Mucosa of descending colon (tissue), 3 donors: ENCODE measurements at regions not wholly inside any gene's neighbourhood (a gene's known extent, or its start where the extent isn't known, plus 50 kb on each side); places are given as distances from the start of the nearest gene placed in this dataset.

Experiments
- ATAC-seq: fragments of 200-7000 bp; cut with Tn5 transposase; one replicate; pipeline ENCODE4 v1.9.1; 2020; ENCODE audit warnings: mild to moderate bottlenecking, moderate library complexity
- DNase-seq, 3 donors: peaks; one replicate each; pipeline ENCODE4 v3.0.0-alpha.2; 2020
- H3K36me3 ChIP-seq: fragments of 200-600 bp; one replicate; pipeline ENCODE4 v1.8.0; 2021; ENCODE audit warnings: low read depth, mild to moderate bottlenecking
- H3K4me1 ChIP-seq: fragments of 200-600 bp; one replicate; pipeline ENCODE4 v1.8.0; 2021; ENCODE audit warnings: low read depth, mild to moderate bottlenecking
- H3K4me3 ChIP-seq: fragments of 200-600 bp; one replicate; pipeline ENCODE4 v1.8.0; 2021; ENCODE audit warnings: mild to moderate bottlenecking
- H3K9me3 ChIP-seq: fragments of 200-600 bp; one replicate; pipeline ENCODE4 v1.8.0; 2021; ENCODE audit warnings: mild to moderate bottlenecking
- CTCF ChIP-seq: fragments of 200-600 bp; IDR thresholded peaks from one replicate; pipeline ENCODE4 v1.8.0; 2022; ENCODE audit warnings: antibody characterized with exemption, mild to moderate bottlenecking
- intact Hi-C, 2 donors: fragments of 100-400 bp; cut with DNase I in 1 of 2; cut with micrococcal nuclease in 1 of 2; formaldehyde crosslinking; loops; one replicate each; pipeline versions ENCODE4 v1.11.0 to v1.11.1; 2022; cut with DNase I, micrococcal nuclease
- donor health status: DM: no; HTN: no; CAD: no; lungs with moderate emphysema.
- donor health status: DM: no; HTN: no; CAD: no.
- donor health status: DM: no; HTN: yes; CAD: no.

- no peaks in the 10 kb centered on the region for H3K36me3 ChIP-seq
- H3K4me3 ChIP-seq: no peak overlapping the region
- ATAC-seq (no peak), DNase-seq (no peak)
- intact Hi-C loops: no loop called here
- no peaks in the 10 kb centered on the region for H3K4me1 ChIP-seq
- no peak for TF ChIP-seq CTCF
- no peaks in the 10 kb centered on the region for H3K9me3 ChIP-seq
These were observed 95.8 kb upstream of the CHORDC1 start for GRCh38 chr11:90318651-90319050.

GRCh38 chr11:90310210-90310609 is 87.4 kb upstream of the CHORDC1 start:
- DNase-seq (no peak), ATAC-seq (no peak)
- H3K9me3 ChIP-seq: no peaks in the 10 kb centered on the region
- TF ChIP-seq CTCF: no peak
- no peak overlapping the region for H3K4me3 ChIP-seq
- no peaks in the 10 kb centered on the region for H3K36me3 ChIP-seq
- H3K4me1 ChIP-seq: no peaks in the 10 kb centered on the region
- intact Hi-C loops: no loop called here

DNA sequence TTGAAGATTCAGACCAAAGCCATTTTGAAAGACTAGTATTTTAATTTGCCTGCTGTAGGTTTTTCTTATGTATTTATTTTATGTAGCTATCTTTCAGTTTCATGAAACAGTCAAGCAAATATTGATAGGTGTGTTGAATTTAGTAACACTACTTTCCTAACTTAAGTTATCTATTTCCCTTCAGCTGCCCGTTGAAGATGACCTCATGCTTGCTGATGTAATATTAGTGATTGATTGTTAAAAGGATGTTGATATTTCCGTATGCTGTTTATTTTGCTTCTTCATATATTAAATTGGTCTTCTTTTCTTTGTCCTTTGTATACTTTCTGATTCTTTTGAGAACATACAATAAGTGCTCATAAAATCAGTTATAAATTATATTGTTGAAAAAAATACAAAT is 86.8 kb upstream of the CHORDC1 start:
- DNase-seq (no peak), ATAC-seq (no peak)
- intact Hi-C loops: no loop called here
- no peaks in the 10 kb centered on the region for H3K36me3 ChIP-seq
- TF ChIP-seq CTCF: no peak
- no peak overlapping the region for H3K4me3 ChIP-seq
- no peaks in the 10 kb centered on the region for H3K9me3 ChIP-seq
- H3K4me1 ChIP-seq: no peaks in the 10 kb centered on the region

- intact Hi-C loops: no loop called here
- no peak for ATAC-seq
- TF ChIP-seq CTCF: no peak
- H3K4me1 ChIP-seq: no peaks in the 10 kb centered on the region
- no peak overlapping the region for H3K4me3 ChIP-seq
- no peaks in the 10 kb centered on the region for H3K9me3 ChIP-seq
- H3K36me3 ChIP-seq: no peaks in the 10 kb centered on the region
- DNase-seq: no peak
These were observed 71.7 kb upstream of the CHORDC1 start for GRCh38 chr11:90294526-90294925.

- no peaks in the 10 kb centered on the region for H3K9me3 ChIP-seq
- ATAC-seq: no peak
- H3K36me3 ChIP-seq: no peaks in the 10 kb centered on the region
- no peak overlapping the region for H3K4me3 ChIP-seq
- TF ChIP-seq CTCF: no peak
- H3K4me1 ChIP-seq: no peaks in the 10 kb centered on the region
- no peak for DNase-seq
- intact Hi-C loops: no loop called here
These were observed 71.2 kb upstream of the CHORDC1 start for GRCh38 chr11:90294091-90294490.

DNA sequence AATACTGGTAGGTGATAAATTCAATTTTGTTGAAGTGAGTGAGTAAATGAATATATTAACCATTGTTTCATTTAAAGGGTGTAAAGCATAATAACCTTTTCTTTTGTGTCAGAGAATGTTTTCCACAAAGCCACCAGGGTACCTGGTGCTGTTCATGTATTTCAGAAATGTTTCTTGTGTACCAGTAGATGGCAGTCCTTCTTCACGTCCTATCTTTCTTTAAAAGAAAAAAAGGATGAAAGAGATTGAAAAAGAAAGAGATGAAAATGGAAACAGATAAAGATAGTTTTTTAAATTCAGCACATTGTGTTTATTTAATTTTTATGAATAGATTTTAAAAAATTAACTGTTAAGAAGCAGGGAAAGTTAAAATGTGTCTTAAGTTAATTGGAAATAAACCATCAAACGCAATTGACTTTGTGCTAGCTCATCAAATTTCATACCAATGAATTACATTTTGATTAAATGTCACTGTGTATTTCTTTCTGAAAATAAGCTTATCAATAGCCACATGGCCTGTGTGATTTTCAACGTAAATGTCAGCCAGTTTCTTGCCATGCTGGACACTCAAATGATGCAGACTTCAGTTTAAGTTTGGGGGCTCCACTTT is 65.5 kb upstream of the CHORDC1 start:
- Histone ChIP-seq H3K9me3 (no peaks in the 10 kb centered on the region), H3K36me3 (no peaks in the 10 kb centered on the region), H3K4me3 (no peak overlapping the region), H3K4me1 (no peaks in the 10 kb centered on the region)
- TF ChIP-seq CTCF: no peak
- DNase-seq (no peak), ATAC-seq (no peak)
- intact Hi-C loops: no loop called here
